Suprapubic skin (tissue), 4 donors: ENCODE measurements at regions not wholly inside any gene's neighbourhood (a gene's known extent, or its start where the extent isn't known, plus 50 kb on each side); places are given as distances from the start of the nearest gene placed in this dataset.

Source experiments
- POLR2A ChIP-seq, 2 donors: fragments of 450-650 bp; IDR thresholded peaks; one replicate each; pipeline ENCODE4 v1.6.1; 2017; ENCODE audit warnings: antibody characterized with exemption in 2 of 2, mild to moderate bottlenecking in 2 of 2, moderate library complexity in 2 of 2
- POLR2AphosphoS5 ChIP-seq, 3 donors: sonication (generic); formaldehyde crosslinking; IDR thresholded peaks; one replicate each; pipeline ENCODE4 v1.6.1; 2017; ENCODE audit warnings: antibody characterized with exemption in 3 of 3
- TF ChIP-seq, protein P1 (sequence below), 2 donors: fragments of 200-600 bp in 1 of 2; fragments of 450-650 bp in 1 of 2; sonication (generic) in 1 of 2; IDR thresholded peaks; one replicate each; pipeline ENCODE4 v1.5.1; 2016 to 2019; ENCODE audit warnings: antibody characterized with exemption in 2 of 2, mild to moderate bottlenecking in 1 of 2, moderate library complexity in 1 of 2

DNA sequence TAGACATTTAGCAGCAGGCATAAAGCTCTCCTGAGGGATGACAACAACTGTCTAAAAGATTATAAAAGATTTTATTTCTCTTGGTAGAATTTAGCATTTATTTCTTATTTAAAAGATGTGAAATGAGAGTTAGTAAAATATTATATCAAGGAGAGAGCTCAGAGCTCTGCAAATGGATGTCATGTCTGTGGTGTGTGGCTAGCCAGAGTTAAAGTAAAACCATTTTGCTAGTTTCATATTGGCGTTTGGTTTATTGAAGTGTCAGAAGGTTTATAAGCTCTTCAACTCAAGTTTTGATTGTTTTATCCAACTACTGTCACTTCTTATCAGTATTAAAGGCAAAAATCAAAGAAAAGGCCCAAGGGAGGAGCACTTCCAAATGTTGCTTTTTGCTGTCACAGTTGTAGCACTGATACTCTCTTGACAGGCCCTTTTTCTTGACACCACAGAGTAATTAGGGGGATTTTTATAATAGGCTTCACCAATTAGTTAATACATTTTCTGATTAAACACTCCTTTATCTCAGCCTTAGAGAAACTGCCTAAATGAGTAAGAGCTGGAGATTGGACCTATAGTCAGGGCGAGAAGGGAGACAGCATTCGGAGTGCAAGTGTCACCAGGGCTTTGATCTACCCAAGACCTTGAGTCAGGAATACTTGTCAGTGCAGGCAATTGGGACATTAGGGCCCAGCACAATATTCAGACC is 233.9 kb downstream of the PTBP2 start:
- TF ChIP-seq POLR2A (IDR thresholded peaks at IDR 0.05) (no peak), POLR2AphosphoS5 (IDR thresholded peaks at IDR 0.05) (no peak)
- TF ChIP-seq, protein P1, sequence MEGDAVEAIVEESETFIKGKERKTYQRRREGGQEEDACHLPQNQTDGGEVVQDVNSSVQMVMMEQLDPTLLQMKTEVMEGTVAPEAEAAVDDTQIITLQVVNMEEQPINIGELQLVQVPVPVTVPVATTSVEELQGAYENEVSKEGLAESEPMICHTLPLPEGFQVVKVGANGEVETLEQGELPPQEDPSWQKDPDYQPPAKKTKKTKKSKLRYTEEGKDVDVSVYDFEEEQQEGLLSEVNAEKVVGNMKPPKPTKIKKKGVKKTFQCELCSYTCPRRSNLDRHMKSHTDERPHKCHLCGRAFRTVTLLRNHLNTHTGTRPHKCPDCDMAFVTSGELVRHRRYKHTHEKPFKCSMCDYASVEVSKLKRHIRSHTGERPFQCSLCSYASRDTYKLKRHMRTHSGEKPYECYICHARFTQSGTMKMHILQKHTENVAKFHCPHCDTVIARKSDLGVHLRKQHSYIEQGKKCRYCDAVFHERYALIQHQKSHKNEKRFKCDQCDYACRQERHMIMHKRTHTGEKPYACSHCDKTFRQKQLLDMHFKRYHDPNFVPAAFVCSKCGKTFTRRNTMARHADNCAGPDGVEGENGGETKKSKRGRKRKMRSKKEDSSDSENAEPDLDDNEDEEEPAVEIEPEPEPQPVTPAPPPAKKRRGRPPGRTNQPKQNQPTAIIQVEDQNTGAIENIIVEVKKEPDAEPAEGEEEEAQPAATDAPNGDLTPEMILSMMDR (IDR thresholded peaks at IDR 0.05), result no peak
